ENCODE measurements at regions not wholly inside any gene's neighbourhood (a gene's known extent, or its start where the extent isn't known, plus 50 kb on each side); places are given as distances from the start of the nearest gene placed in this dataset.

DNA sequence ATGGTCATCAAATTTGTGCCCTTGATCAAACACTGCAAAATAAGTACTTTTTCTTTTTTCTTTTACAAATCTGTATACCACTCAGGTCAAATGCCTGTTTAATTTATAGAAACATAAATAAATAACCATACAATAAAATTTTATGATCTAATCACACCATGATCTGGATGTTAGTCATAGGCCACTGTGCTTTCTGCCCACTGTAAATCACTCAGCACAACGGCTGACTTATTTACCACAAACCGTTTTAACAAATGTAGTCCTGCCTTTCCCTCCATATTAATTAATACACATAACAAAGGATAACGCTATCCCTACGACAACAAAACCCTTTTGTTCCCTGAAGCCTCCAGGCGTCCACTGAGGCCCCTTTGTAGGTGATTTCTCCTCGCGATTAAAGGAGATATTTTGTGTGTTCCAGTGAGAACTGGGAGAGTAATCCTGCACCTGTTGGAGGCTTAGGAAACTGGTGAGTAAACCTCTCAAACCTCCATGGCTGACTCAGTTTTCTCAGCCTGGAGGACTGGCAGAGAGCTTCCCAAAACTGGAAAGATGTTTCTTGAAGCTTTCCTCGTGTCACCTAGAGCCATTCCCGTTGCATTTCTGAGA lies 477.1 kb upstream of the SGCG start:
- no peaks in the 10 kb centered on the region for H4K20me1 ChIP-seq (ENCODE audit: insufficient read depth, low read length)
- no peak for TF ChIP-seq EZH2 (IDR thresholded peaks at IDR 0.05; ENCODE audit: insufficient read depth, low read length)
- TF ChIP-seq CTCF (IDR thresholded peaks at IDR 0.05; ENCODE audit: insufficient read depth, low read depth, low read length), result no peak
- no peak overlapping the region for H3K27ac ChIP-seq (ENCODE audit: low read depth, low read length)
- H3K9me3 ChIP-seq (ENCODE audit: insufficient read depth, low read depth, low read length), result no peaks in the 10 kb centered on the region
- no peaks in the 10 kb centered on the region for H3K4me1 Mint-ChIP-seq (ENCODE audit: low read depth, unreplicated experiment)
- no peak for DNase-seq (ENCODE audit: low read depth)
- peaks cover 4% of the 10 kb centered on the region for H3K27me3 Mint-ChIP-seq (ENCODE audit: low read depth, unreplicated experiment)
- H3K36me3 Mint-ChIP-seq (ENCODE audit: low read depth, unreplicated experiment), result no peaks in the 10 kb centered on the region
- no peak overlapping the region for H3K4me3 Mint-ChIP-seq (ENCODE audit: unreplicated experiment)
- no peak overlapping the region for H3K9ac ChIP-seq (ENCODE audit: low read length)
- no peak for FAIRE-seq
- no peak overlapping the region for H3K27ac Mint-ChIP-seq (ENCODE audit: unreplicated experiment)
- H3K4me1 ChIP-seq (ENCODE audit: insufficient read depth, low read length), result no peaks in the 10 kb centered on the region
- H3K79me2 ChIP-seq (ENCODE audit: insufficient read depth, low read length), result no peaks in the 10 kb centered on the region
- H2AFZ ChIP-seq (ENCODE audit: low read depth, low read length), result no peak overlapping the region
- H3K4me3 ChIP-seq (ENCODE audit: insufficient read depth, low read depth, low read length), result no peak overlapping the region
- H3K9me3 Mint-ChIP-seq (ENCODE audit: unreplicated experiment), result no peaks in the 10 kb centered on the region
- no peaks in the 10 kb centered on the region for H3K36me3 ChIP-seq (ENCODE audit: insufficient read depth, low read length)
- no peaks in the 10 kb centered on the region for H3K27me3 ChIP-seq (ENCODE audit: insufficient read depth, low read length)
- H3K4me2 ChIP-seq (ENCODE audit: low read length), result no peak overlapping the region

GRCh38 chr13:22707946-22708345 lies 472.8 kb upstream of the SGCG start:
- no peaks in the 10 kb centered on the region for H3K4me1 Mint-ChIP-seq (ENCODE audit: low read depth, unreplicated experiment)
- H3K4me2 ChIP-seq (ENCODE audit: low read length), result no peak overlapping the region
- H3K27ac Mint-ChIP-seq (ENCODE audit: unreplicated experiment), result no peak overlapping the region
- no peaks in the 10 kb centered on the region for H3K79me2 ChIP-seq (ENCODE audit: insufficient read depth, low read length)
- no peak for TF ChIP-seq CTCF (IDR thresholded peaks at IDR 0.05; ENCODE audit: insufficient read depth, low read depth, low read length)
- no peaks in the 10 kb centered on the region for H3K4me1 ChIP-seq (ENCODE audit: insufficient read depth, low read length)
- H3K9ac ChIP-seq (ENCODE audit: low read length), result no peak overlapping the region
- no peaks in the 10 kb centered on the region for H3K9me3 Mint-ChIP-seq (ENCODE audit: unreplicated experiment)
- H3K36me3 ChIP-seq (ENCODE audit: insufficient read depth, low read length), result no peaks in the 10 kb centered on the region
- no peaks in the 10 kb centered on the region for H3K9me3 ChIP-seq (ENCODE audit: insufficient read depth, low read depth, low read length)
- no peak overlapping the region for H3K27ac ChIP-seq (ENCODE audit: low read depth, low read length)
- no peak overlapping the region for H3K4me3 Mint-ChIP-seq (ENCODE audit: unreplicated experiment)
- H3K27me3 Mint-ChIP-seq (ENCODE audit: low read depth, unreplicated experiment), result peaks cover 4% of the 10 kb centered on the region
- H4K20me1 ChIP-seq (ENCODE audit: insufficient read depth, low read length), result no peaks in the 10 kb centered on the region
- H3K36me3 Mint-ChIP-seq (ENCODE audit: low read depth, unreplicated experiment), result no peaks in the 10 kb centered on the region
- no peak for FAIRE-seq
- no peak for DNase-seq (ENCODE audit: low read depth)
- no peak overlapping the region for H2AFZ ChIP-seq (ENCODE audit: low read depth, low read length)
- H3K27me3 ChIP-seq (ENCODE audit: insufficient read depth, low read length), result no peaks in the 10 kb centered on the region
- no peak overlapping the region for H3K4me3 ChIP-seq (ENCODE audit: insufficient read depth, low read depth, low read length)

DNA sequence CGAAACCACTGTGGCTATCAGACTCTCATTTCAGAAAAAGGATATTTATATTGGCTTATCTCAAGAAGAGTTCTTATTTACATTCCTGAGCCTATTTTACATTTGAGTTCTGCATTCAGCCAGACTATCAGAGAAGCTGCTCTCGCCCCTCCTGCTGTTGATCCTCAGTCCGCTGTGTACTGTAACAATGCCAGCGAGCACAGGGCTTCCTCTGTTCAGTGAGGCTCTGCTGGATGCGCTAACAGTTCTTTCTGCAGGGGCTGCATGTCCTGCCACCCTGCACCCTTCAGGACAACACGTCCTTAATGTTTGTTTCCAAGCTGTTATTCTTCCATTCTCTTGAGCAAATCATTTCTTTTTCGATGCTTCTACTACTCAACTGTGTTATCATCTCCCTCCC lies 463.7 kb upstream of the SGCG start:
- H3K36me3 ChIP-seq (ENCODE audit: insufficient read depth, low read length), result no peaks in the 10 kb centered on the region
- no peak overlapping the region for H3K4me3 ChIP-seq (ENCODE audit: insufficient read depth, low read depth, low read length)
- H3K27me3 Mint-ChIP-seq (ENCODE audit: low read depth, unreplicated experiment), result no peaks in the 10 kb centered on the region
- H3K4me3 Mint-ChIP-seq (ENCODE audit: unreplicated experiment), result no peak overlapping the region
- H3K4me1 Mint-ChIP-seq (ENCODE audit: low read depth, unreplicated experiment), result no peaks in the 10 kb centered on the region
- H3K27ac Mint-ChIP-seq (ENCODE audit: unreplicated experiment), result no peak overlapping the region
- no peaks in the 10 kb centered on the region for H3K36me3 Mint-ChIP-seq (ENCODE audit: low read depth, unreplicated experiment)
- FAIRE-seq (no peak), DNase-seq (ENCODE audit: low read depth) (no peak)
- no peak overlapping the region for H2AFZ ChIP-seq (ENCODE audit: low read depth, low read length)
- H3K9me3 Mint-ChIP-seq (ENCODE audit: unreplicated experiment), result no peaks in the 10 kb centered on the region
- H3K27me3 ChIP-seq (ENCODE audit: insufficient read depth, low read length), result no peaks in the 10 kb centered on the region
- no peaks in the 10 kb centered on the region for H3K79me2 ChIP-seq (ENCODE audit: insufficient read depth, low read length)
- H3K9me3 ChIP-seq (ENCODE audit: insufficient read depth, low read depth, low read length), result no peaks in the 10 kb centered on the region
- no peak overlapping the region for H3K4me2 ChIP-seq (ENCODE audit: low read length)
- no peaks in the 10 kb centered on the region for H4K20me1 ChIP-seq (ENCODE audit: insufficient read depth, low read length)
- H3K4me1 ChIP-seq (ENCODE audit: insufficient read depth, low read length), result no peaks in the 10 kb centered on the region
- no peak overlapping the region for H3K27ac ChIP-seq (ENCODE audit: low read depth, low read length)
- no peak overlapping the region for H3K9ac ChIP-seq (ENCODE audit: low read length)
- TF ChIP-seq EZH2 (IDR thresholded peaks at IDR 0.05; ENCODE audit: insufficient read depth, low read length) (no peak), CTCF (IDR thresholded peaks at IDR 0.05; ENCODE audit: insufficient read depth, low read depth, low read length) (no peak)
